Esophagus squamous epithelium (tissue), 4 donors: ENCODE measurements at regions not wholly inside any gene's neighbourhood (a gene's known extent, or its start where the extent isn't known, plus 50 kb on each side); places are given as distances from the start of the nearest gene placed in this dataset.

Experiments
- CTCF ChIP-seq, 6 experiments: fragments of 450-650 bp in 4 of 6; fragments of 200-600 bp in 2 of 6; sonication (generic) in 2 of 6; IDR thresholded peaks; one replicate each; pipeline ENCODE4 v1.5.1; 2016 to 2019; ENCODE audit warnings: antibody characterized with exemption in 6 of 6, mild to moderate bottlenecking in 4 of 6, moderate library complexity in 4 of 6
- POLR2A ChIP-seq, 4 donors: fragments of 450-650 bp; IDR thresholded peaks; one replicate each; pipeline ENCODE4 v1.6.1; 2017; ENCODE audit warnings: antibody characterized with exemption in 4 of 4, mild to moderate bottlenecking in 4 of 4, moderate library complexity in 3 of 4

GRCh38 chr10:131500181-131500580 is 188.7 kb upstream of the TCERG1L start:
- no peak for TF ChIP-seq CTCF (IDR thresholded peaks at IDR 0.05)
- TF ChIP-seq POLR2A (IDR thresholded peaks at IDR 0.05): no peak
